Activated gamma-delta T cell treated with Interleukin-2 at 50 U/mL for 16 hours (primary cell): ENCODE measurements at regions not wholly inside any gene's neighbourhood (a gene's known extent, or its start where the extent isn't known, plus 50 kb on each side); places are given as distances from the start of the nearest gene placed in this dataset.
"Not testable (repeated sequence)": the region's sequence is repeated elsewhere in the genome, so short reads cannot be mapped to it uniquely, and the experiment has no call there.

Experiments used
- DNase-seq: peaks from one replicate; pipeline ENCODE4 v3.0.0-alpha.2; 2020

GRCh38 chr5:125912028-125912427, 511.2 kb upstream of the GRAMD2B start:
- DNase-seq, result no peak

- DNase-seq, result no peak
Measured at GRCh38 chr5:125913200-125913599, 510.0 kb upstream of the GRAMD2B start.

- no peak for DNase-seq
Measured at GRCh38 chr5:125914471-125914870, 508.7 kb upstream of the GRAMD2B start.

- not testable (repeated sequence) for DNase-seq
Measured at GRCh38 chr5:125923958-125924357, 499.3 kb upstream of the GRAMD2B start.

- no peak for DNase-seq
Measured at GRCh38 chr5:125926172-125926571, 497.0 kb upstream of the GRAMD2B start.

- no peak for DNase-seq
Measured at GRCh38 chr5:125928663-125929062, 494.5 kb upstream of the GRAMD2B start.

GRCh38 chr5:125950012-125950615, 473.1 kb upstream of the GRAMD2B start:
- DNase-seq, result no peak

GRCh38 chr5:125961150-125961549, 462.1 kb upstream of the GRAMD2B start:
- DNase-seq, result no peak

- no peak for DNase-seq
Measured at GRCh38 chr5:125965577-125965976, 457.6 kb upstream of the GRAMD2B start.

- DNase-seq, result no peak
Measured at GRCh38 chr5:125967576-125967975, 455.6 kb upstream of the GRAMD2B start.

- DNase-seq, result no peak
Measured at GRCh38 chr5:125969011-125969813, 454.0 kb upstream of the GRAMD2B start.

GRCh38 chr5:125969814-125970171, 453.4 kb upstream of the GRAMD2B start:
- DNase-seq, result no peak

- no peak for DNase-seq
Measured at GRCh38 chr5:125970631-125971307, 452.4 kb upstream of the GRAMD2B start.

GRCh38 chr5:125972706-125973105, 450.5 kb upstream of the GRAMD2B start:
- DNase-seq, result no peak

GRCh38 chr5:125974679-125975078, 448.5 kb upstream of the GRAMD2B start:
- no peak for DNase-seq

- no peak for DNase-seq
Measured at GRCh38 chr5:125976421-125977000, 446.7 kb upstream of the GRAMD2B start.

GRCh38 chr5:125978015-125978414, 445.2 kb upstream of the GRAMD2B start:
- no peak for DNase-seq

- no peak for DNase-seq
Measured at GRCh38 chr5:125979636-125980035, 443.6 kb upstream of the GRAMD2B start.

GRCh38 chr5:125981016-125981415, 442.2 kb upstream of the GRAMD2B start:
- no peak for DNase-seq

GRCh38 chr5:125987677-125988255, 435.4 kb upstream of the GRAMD2B start:
- no peak for DNase-seq

- no peak for DNase-seq
Measured at GRCh38 chr5:125992050-125992449, 431.2 kb upstream of the GRAMD2B start.

GRCh38 chr5:125999271-126000030, 423.8 kb upstream of the GRAMD2B start:
- not testable (repeated sequence) for DNase-seq

- no peak for DNase-seq
Measured at GRCh38 chr5:126000507-126000906, 422.7 kb upstream of the GRAMD2B start.
